H1 (cell line): ENCODE measurements at regions not wholly inside any gene's neighbourhood (a gene's known extent, or its start where the extent isn't known, plus 50 kb on each side); places are given as distances from the start of the nearest gene placed in this dataset.

Experiments
- FOSL1 ChIP-seq: IDR thresholded peaks from 2 replicates; pipeline ENCODE4 v1.6.1; 2011; ENCODE audit warnings: mild to moderate bottlenecking, low read depth, low read length, moderate library complexity; ENCODE audit not compliant: insufficient read depth
- MAX ChIP-seq: IDR thresholded peaks from 2 replicates; pipeline ENCODE4 v1.6.1; 2012; ENCODE audit warnings: inconsistent platforms
- SRF ChIP-seq: IDR thresholded peaks from 2 replicates; pipeline ENCODE4 v1.6.1; 2011; ENCODE audit warnings: mild to moderate bottlenecking, low read depth, low read length, moderate library complexity
- TF ChIP-seq, protein P1 (sequence below): fragments of 300-600 bp; sonication (generic); IDR thresholded peaks from 2 replicates; pipeline ENCODE4 v1.7.1; 2012; ENCODE audit warnings: low read length, moderate library complexity, mild to moderate bottlenecking, inconsistent platforms; ENCODE audit not compliant: insufficient replicate concordance
- TF ChIP-seq, protein P2 (sequence below): IDR thresholded peaks from 2 replicates; pipeline ENCODE4 v1.6.1; 2011; ENCODE audit warnings: low read length, improper control_type of control experiment
- TF ChIP-seq, protein P3 (sequence below): IDR thresholded peaks from 2 replicates; pipeline ENCODE4 v1.6.1; 2012; ENCODE audit warnings: inconsistent platforms

DNA sequence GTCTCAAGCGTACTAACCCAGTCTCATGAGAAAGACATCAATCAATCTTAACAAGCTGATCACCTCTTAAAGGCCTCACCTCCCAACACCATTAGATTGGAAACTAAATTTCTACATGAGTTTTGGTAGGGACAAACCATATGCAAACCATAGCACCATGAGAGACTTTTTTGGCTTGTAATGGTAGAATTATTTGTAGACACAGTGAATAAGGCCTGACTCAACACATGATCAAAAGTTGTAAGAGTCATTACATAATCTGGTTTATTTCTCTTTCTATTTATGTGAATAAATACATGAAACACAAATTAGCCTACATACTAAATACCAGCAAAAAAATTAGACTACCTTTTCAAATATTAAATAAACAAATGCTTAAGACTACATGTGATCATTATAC, 183.3 kb upstream of the EPHA6 start (continued):
- TF ChIP-seq, protein P1, sequence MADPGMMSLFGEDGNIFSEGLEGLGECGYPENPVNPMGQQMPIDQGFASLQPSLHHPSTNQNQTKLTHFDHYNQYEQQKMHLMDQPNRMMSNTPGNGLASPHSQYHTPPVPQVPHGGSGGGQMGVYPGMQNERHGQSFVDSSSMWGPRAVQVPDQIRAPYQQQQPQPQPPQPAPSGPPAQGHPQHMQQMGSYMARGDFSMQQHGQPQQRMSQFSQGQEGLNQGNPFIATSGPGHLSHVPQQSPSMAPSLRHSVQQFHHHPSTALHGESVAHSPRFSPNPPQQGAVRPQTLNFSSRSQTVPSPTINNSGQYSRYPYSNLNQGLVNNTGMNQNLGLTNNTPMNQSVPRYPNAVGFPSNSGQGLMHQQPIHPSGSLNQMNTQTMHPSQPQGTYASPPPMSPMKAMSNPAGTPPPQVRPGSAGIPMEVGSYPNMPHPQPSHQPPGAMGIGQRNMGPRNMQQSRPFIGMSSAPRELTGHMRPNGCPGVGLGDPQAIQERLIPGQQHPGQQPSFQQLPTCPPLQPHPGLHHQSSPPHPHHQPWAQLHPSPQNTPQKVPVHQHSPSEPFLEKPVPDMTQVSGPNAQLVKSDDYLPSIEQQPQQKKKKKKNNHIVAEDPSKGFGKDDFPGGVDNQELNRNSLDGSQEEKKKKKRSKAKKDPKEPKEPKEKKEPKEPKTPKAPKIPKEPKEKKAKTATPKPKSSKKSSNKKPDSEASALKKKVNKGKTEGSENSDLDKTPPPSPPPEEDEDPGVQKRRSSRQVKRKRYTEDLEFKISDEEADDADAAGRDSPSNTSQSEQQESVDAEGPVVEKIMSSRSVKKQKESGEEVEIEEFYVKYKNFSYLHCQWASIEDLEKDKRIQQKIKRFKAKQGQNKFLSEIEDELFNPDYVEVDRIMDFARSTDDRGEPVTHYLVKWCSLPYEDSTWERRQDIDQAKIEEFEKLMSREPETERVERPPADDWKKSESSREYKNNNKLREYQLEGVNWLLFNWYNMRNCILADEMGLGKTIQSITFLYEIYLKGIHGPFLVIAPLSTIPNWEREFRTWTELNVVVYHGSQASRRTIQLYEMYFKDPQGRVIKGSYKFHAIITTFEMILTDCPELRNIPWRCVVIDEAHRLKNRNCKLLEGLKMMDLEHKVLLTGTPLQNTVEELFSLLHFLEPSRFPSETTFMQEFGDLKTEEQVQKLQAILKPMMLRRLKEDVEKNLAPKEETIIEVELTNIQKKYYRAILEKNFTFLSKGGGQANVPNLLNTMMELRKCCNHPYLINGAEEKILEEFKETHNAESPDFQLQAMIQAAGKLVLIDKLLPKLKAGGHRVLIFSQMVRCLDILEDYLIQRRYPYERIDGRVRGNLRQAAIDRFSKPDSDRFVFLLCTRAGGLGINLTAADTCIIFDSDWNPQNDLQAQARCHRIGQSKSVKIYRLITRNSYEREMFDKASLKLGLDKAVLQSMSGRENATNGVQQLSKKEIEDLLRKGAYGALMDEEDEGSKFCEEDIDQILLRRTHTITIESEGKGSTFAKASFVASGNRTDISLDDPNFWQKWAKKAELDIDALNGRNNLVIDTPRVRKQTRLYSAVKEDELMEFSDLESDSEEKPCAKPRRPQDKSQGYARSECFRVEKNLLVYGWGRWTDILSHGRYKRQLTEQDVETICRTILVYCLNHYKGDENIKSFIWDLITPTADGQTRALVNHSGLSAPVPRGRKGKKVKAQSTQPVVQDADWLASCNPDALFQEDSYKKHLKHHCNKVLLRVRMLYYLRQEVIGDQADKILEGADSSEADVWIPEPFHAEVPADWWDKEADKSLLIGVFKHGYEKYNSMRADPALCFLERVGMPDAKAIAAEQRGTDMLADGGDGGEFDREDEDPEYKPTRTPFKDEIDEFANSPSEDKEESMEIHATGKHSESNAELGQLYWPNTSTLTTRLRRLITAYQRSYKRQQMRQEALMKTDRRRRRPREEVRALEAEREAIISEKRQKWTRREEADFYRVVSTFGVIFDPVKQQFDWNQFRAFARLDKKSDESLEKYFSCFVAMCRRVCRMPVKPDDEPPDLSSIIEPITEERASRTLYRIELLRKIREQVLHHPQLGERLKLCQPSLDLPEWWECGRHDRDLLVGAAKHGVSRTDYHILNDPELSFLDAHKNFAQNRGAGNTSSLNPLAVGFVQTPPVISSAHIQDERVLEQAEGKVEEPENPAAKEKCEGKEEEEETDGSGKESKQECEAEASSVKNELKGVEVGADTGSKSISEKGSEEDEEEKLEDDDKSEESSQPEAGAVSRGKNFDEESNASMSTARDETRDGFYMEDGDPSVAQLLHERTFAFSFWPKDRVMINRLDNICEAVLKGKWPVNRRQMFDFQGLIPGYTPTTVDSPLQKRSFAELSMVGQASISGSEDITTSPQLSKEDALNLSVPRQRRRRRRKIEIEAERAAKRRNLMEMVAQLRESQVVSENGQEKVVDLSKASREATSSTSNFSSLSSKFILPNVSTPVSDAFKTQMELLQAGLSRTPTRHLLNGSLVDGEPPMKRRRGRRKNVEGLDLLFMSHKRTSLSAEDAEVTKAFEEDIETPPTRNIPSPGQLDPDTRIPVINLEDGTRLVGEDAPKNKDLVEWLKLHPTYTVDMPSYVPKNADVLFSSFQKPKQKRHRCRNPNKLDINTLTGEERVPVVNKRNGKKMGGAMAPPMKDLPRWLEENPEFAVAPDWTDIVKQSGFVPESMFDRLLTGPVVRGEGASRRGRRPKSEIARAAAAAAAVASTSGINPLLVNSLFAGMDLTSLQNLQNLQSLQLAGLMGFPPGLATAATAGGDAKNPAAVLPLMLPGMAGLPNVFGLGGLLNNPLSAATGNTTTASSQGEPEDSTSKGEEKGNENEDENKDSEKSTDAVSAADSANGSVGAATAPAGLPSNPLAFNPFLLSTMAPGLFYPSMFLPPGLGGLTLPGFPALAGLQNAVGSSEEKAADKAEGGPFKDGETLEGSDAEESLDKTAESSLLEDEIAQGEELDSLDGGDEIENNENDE = no peak
- TF ChIP-seq, protein P2, sequence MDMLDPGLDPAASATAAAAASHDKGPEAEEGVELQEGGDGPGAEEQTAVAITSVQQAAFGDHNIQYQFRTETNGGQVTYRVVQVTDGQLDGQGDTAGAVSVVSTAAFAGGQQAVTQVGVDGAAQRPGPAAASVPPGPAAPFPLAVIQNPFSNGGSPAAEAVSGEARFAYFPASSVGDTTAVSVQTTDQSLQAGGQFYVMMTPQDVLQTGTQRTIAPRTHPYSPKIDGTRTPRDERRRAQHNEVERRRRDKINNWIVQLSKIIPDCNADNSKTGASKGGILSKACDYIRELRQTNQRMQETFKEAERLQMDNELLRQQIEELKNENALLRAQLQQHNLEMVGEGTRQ = no peak
- no peak for TF ChIP-seq MAX
- no peak for TF ChIP-seq SRF
- TF ChIP-seq FOSL1 = no peak
- TF ChIP-seq, protein P3, sequence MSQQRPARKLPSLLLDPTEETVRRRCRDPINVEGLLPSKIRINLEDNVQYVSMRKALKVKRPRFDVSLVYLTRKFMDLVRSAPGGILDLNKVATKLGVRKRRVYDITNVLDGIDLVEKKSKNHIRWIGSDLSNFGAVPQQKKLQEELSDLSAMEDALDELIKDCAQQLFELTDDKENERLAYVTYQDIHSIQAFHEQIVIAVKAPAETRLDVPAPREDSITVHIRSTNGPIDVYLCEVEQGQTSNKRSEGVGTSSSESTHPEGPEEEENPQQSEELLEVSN = no peak
- TF ChIP-seq, all 59 proteins: peak for 0
